ENCODE measurements at regions not wholly inside any gene's neighbourhood (a gene's known extent, or its start where the extent isn't known, plus 50 kb on each side); places are given as distances from the start of the nearest gene placed in this dataset.

- DNase-seq: no peak
These were observed 436.8 kb upstream of the CWC22 start for GRCh38 chr2:180443888-180444287.

GRCh38 chr2:180442860-180443644, 436.0 kb upstream of the CWC22 start:
- DNase-seq: no peak

- no peak for DNase-seq
These were observed 412.1 kb upstream of the CWC22 start for GRCh38 chr2:180419212-180419611.

DNA sequence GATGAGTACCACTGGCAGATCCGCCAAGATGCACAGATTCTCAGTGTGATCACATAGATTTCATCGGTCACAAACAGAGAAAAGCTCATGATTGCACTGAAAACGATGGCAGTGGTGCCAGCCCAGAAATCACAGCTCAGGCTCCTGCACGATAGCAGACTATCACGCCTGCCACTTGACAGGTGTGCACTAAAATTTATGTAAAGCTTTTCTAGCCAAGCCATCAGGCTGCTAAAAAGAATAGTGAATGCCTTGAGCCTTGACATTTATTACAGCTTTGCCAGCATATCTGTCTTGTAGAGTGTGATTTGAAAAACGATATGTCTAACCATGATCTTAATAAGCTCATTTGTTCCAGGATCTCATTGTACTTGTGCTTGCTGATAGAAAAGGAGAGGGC, 409.5 kb upstream of the CWC22 start:
- no peak for DNase-seq

- DNase-seq: no peak
These were observed 406.2 kb upstream of the CWC22 start for GRCh38 chr2:180413336-180413735.

- DNase-seq: no peak
These were observed 405.1 kb upstream of the CWC22 start for GRCh38 chr2:180412219-180412618.

DNA sequence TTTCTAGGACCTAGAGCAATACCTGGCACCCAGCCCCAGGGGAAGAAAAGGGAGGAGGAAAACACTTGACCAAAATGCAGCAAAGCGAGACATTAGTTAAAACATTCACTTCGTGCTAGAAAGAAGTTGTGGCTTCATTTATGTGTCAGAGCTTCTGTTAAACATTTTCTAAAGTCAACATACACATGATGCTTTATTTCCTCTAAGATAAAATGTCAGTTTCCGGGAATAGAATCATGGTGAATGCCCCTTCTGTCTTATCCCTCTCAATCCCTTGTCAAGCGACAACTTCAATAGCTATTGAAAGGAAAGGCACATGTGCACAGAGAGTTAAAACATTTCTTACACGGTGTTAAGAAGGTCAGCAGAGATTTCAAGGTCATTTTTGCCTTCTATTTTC, 404.6 kb upstream of the CWC22 start:
- no peak for DNase-seq

DNA sequence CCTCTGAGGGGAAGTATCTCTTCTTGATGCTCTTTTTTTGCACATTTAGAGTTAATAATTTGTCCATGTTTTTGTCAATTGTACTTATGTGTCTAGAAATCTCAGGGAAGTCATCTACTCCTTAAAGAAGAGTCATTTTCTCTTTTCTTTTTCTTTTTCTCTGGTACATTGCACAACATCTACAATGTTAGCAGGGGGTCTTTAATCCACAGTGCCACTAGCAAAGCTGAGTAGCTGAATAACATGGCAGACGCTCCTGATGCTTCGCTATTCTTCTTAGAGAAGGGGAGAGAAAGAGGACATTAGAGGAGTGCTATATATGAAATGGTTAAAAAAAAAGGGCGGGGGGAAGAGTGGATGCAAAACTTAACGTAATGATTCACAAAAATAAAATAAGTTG, 399.6 kb upstream of the CWC22 start:
- DNase-seq: no peak

- no peak for DNase-seq
These were observed 398.4 kb upstream of the CWC22 start for GRCh38 chr2:180405520-180405919.

- no peak for DNase-seq
These were observed 387.2 kb upstream of the CWC22 start for GRCh38 chr2:180394305-180394704.

DNA sequence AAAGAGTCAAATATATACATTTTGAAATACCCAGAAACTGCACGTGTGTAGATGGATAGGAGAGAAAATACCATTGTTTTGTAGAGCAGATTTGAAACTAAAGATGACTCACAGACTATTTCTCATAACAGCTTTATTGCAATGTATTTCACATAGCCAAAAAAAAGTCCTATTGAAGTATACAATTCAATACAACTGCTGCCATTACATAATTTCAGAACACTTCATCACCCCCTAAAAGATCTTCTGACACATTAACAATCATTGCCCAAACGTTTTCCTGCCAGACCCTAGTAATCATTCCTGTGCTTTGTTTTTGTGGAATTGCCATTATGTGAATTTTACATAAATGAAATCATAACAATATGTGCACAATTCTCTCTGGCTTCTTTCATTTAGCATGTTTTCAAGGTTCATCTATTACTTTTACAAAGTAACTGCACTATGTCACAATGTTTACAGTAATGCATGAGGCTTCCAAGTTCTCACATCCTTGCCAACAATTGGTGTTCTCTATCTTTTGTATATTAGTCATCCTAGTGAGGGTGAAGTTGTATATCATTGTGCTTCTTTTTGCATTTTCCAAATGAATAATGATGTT, 378.6 kb upstream of the CWC22 start:
- no peak for DNase-seq

- DNase-seq: no peak
These were observed 369.0 kb upstream of the CWC22 start for GRCh38 chr2:180376066-180376465.

DNA sequence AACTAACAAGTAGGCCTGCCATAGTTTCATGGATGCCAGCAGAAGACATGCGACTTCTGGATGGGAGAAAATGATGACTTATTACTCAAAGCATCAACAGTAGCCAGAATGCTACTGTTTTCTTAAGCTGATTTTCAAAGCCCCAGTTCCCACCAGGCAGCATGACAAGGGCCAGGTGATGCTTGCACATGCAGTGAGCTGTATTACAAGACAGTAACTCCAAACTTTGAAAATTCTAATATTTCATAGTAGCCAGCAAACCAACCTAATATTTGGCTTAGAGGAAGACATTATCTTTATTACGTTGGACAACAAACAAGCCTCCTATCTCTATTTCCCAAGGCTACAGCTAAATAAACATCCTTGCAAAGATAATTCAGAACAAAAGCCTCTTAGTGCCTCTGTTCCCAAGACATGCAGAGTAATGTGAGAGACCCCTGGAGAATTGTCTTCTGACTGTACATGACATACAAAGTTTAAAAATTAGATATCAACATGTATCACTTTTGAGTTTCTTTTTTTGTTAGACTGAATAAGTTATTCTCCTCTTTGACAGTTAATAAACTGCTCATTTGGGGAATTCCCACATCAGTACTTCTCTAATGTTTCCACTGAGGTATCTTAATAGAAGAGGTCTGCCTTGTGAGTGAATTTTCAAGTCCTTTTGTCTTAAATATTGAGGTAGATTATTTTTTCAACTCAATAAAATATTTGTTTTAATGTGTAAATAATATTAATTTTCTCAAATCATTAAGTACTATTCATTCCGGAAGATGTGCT, 367.6 kb upstream of the CWC22 start:
- no peak for DNase-seq

- DNase-seq: no peak
These were observed 363.6 kb upstream of the CWC22 start for GRCh38 chr2:180370511-180371205.

- DNase-seq: no peak
These were observed 361.8 kb upstream of the CWC22 start for GRCh38 chr2:180368881-180369280.

GRCh38 chr2:180367815-180368214, 360.7 kb upstream of the CWC22 start:
- no peak for DNase-seq

DNA sequence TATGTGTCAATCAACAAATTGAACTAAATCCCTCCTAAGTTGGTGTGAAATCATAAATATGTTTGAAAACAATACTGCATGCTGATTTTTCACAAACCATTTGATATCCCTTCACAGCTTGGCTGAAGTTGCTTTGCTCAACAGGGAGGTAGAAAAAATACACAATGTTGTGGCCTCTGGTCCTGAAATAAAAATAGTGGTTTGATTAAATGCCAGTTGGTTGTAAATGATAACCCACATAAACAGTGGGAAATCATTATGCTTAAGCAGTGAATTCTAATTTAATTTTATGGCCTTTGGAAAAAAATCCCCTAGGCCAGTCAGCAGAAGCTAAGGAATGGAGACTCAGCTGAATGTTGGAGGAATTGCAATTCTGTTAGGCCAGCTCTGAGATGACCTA, 359.4 kb upstream of the CWC22 start:
- DNase-seq: no peak

DNA sequence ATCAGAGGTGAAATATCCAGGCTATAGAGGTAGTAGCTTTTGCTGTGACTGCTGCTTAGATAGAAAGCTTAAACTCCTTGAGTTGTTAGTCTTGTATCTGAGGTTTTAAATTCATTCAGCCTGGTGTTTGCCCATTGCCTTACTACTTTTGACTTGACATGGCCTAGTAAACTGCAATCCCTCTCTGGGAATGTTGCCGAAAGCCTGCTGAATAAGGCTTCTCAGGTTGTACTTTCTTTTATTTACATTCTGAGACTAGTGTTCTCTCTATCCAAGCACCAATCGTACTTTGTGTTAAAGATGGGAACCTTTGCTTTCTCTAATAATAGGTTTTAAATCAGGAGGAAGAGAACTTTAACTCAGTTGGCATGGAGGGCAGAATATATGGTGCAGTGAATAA, 357.6 kb upstream of the CWC22 start:
- DNase-seq: no peak

GRCh38 chr2:180360283-180360618, 353.2 kb upstream of the CWC22 start:
- no peak for DNase-seq

DNA sequence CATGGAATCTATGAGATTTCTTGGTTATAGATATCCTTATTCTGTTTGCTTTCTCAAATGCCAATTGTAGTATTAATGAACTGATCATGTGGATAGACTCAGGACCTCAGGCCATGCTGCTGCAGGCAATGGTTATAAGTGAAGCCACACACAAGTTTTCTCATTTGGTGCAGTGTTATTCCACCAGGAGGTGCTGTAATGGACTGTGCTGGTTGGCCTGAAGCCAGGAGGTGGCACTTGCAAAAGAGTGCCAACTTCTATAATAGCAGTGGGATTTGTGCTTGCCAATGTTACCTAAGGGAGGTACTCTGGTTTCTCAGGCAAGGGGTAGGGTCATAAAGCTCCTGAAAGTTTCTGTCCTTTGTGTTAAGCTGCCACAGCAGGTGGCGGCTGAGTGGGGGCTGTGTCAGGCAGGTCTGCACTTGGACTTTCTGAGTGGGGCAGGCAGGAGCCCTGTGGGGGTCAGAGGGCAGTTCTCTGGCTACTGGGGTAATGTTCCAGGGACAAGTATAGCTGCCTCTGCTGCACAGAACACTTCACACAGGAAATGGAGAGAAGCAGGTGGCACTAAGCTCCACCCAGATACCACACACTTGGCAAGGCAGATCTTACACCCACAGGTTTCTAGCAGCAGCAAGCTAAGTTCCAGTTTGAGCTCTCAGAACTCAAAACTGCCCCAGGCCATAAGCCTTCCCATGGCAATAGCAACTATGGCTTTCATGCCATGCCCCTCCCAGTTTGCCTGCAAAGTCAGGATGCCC, 352.6 kb upstream of the CWC22 start:
- DNase-seq: no peak

- DNase-seq: no peak
These were observed 351.4 kb upstream of the CWC22 start for GRCh38 chr2:180358458-180358857.

DNA sequence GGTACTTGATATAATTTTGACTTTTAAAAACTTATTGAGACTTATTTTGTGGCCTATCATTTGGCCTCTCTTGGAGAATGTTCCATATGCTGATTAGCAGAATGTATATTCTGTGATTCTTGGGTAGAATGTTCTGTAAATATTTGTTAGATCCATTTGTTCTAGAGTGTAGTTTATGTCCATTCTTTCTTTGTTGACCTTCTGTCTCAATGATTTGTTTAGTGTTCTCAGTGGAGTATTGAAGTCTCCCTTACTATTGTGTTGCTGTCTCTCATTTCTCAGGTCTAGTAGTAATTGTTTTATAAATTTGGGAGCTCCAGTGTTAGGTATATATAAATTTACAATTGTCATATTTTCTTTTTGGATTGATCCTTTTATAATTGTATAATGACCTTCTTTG, 349.6 kb upstream of the CWC22 start:
- no peak for DNase-seq

DNA sequence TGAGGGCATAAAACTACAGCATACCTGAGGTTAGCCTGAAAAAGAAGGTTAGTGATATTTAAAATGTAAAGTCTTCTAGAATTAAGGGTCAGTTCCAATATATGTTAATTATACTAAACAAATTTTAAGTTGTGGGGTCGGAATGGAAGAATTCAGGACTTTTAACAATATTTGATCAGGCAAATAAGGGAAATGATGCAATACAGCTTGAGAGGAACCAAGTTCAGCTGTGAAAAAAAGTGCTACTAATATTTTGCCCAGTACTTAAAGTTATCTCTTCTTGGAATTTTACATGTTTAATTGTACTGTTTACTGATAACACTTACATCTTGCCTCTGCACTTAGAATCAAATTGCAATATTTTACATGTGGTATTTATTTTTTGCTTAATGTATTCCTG, 345.5 kb upstream of the CWC22 start:
- DNase-seq: no peak
